HCT116 (cell line): ENCODE measurements at regions not wholly inside any gene's neighbourhood (a gene's known extent, or its start where the extent isn't known, plus 50 kb on each side); places are given as distances from the start of the nearest gene placed in this dataset.

ENCODE experiments used
- ATAC-seq: fragments of 200-7000 bp; cut with Tn5 transposase; 2 replicates; pipeline ENCODE4 v1.9.1; 2020; ENCODE audit warnings: mild to moderate bottlenecking, moderate library complexity
- BruUV-seq: library from RNA; stranded (reverse); fragments of 400-500 nt; replicated peaks from 2 replicates; lab custom pipeline; 2021; lab: Mats Ljungman, UMichigan
- CTCF ChIA-PET: fragments of 300-600 bp; sonication (Branson Sonifier 250); formaldehyde crosslinking; loops from one replicate; lab custom pipeline; 2021; ENCODE audit warnings: antibody characterized with exemption; lab: Charles Lee
- POLR2A ChIA-PET: fragments of 300-600, 350-600 bp; sonication (Branson Sonifier 250); formaldehyde crosslinking; loops from one replicate; lab custom pipeline; 2021; ENCODE audit warnings: antibody characterized with exemption; lab: Charles Lee
- RAD21 ChIA-PET, 2 experiments: fragments of 300-600 bp; sonication (Branson Sonifier 250); formaldehyde crosslinking; loops; one replicate each; lab custom pipeline; 2023; ENCODE audit warnings: low total read pairs in 2 of 2; ENCODE audit not compliant: uncharacterized antibody in 2 of 2, unreplicated experiment in 2 of 2, low non-redundant PET in 1 of 2; lab: Charles Lee
- DNase-seq: peaks from one replicate; pipeline ENCODE4 v3.0.0-alpha.2; 2010; ENCODE audit warnings: low read depth, low spot score
- H2AFZ ChIP-seq: fragments of 200-600 bp; shearing (Covaris generic), sonication (generic); 2 replicates; pipeline ENCODE4 v1.6.1; 2017; ENCODE audit warnings: low read depth, mixed run types, mixed read lengths, antibody characterized with exemption, low read length; ENCODE audit not compliant: poor library complexity, severe bottlenecking
- H3K27ac ChIP-seq: 2 replicates; pipeline ENCODE4 v1.5.1; 2012; ENCODE audit warnings: low read depth, low read length
- H3K27me3 ChIP-seq: fragments of 200-600 bp; sonication (generic); 2 replicates; pipeline ENCODE4 v1.6.1; 2016; ENCODE audit warnings: mixed run types, low read length, mixed read lengths; ENCODE audit not compliant: insufficient read depth
- H3K36me3 ChIP-seq, 2 experiments: fragments of 200-500 bp in 1 of 2; fragments of 200-600 bp in 1 of 2; sonication (Bioruptor generic) in 1 of 2; sonication (generic) in 1 of 2; 2 replicates each; pipeline versions ENCODE4 v1.5.1 to v1.6.1; 2014 to 2016; ENCODE audit warnings: low read length in 2 of 2, inconsistent platforms in 1 of 2, mixed read lengths in 1 of 2, mixed run types in 1 of 2; ENCODE audit not compliant: insufficient read depth in 2 of 2, control insufficient read depth in 1 of 2
- H3K4me1 ChIP-seq, 2 experiments: fragments of 200-600 bp in 1 of 2; sonication (generic) in 1 of 2; 2 replicates each; pipeline versions ENCODE4 v1.5.1 to v1.6.1; 2012 to 2017; ENCODE audit warnings: low read length in 2 of 2, inconsistent platforms in 1 of 2, mild to moderate bottlenecking in 1 of 2, mixed read lengths in 1 of 2, mixed run types in 1 of 2, moderate library complexity in 1 of 2; ENCODE audit not compliant: insufficient read depth in 2 of 2, control insufficient read depth in 1 of 2
- H3K4me2 ChIP-seq: fragments of 200-600 bp; sonication (generic); 2 replicates; pipeline ENCODE4 v1.6.1; 2017; ENCODE audit warnings: mixed run types, low read length, mixed read lengths
- H3K4me3 ChIP-seq, 2 experiments: fragments of 200-600 bp in 1 of 2; sonication (generic) in 1 of 2; replicated peaks in 1 of 2; 2 replicates each; pipeline ENCODE4 v1.5.1; 2011 to 2016; ENCODE audit warnings: low read length in 2 of 2, control low read depth in 1 of 2, low read depth in 1 of 2, mild to moderate bottlenecking in 1 of 2, mixed read lengths in 1 of 2, mixed run types in 1 of 2
- H3K79me2 ChIP-seq: fragments of 200-600 bp; sonication (generic); 2 replicates; pipeline ENCODE4 v1.6.1; 2017; ENCODE audit warnings: mild to moderate bottlenecking, mixed run types, low read length, moderate library complexity, mixed read lengths; ENCODE audit not compliant: insufficient read depth
- H3K9ac ChIP-seq: fragments of 200-600 bp; sonication (generic); 2 replicates; pipeline ENCODE4 v1.6.1; 2016; ENCODE audit warnings: low read length, mixed read lengths
- H3K9me2 ChIP-seq: fragments of 200-600 bp; sonication (generic), shearing (Covaris generic); 2 replicates; pipeline ENCODE4 v1.6.1; 2017; ENCODE audit warnings: mixed run types, mild to moderate bottlenecking, moderate library complexity; ENCODE audit not compliant: insufficient read depth
- H3K9me3 ChIP-seq, 2 experiments: fragments of 200-500 bp in 1 of 2; fragments of 200-600 bp in 1 of 2; sonication (Bioruptor generic) in 1 of 2; sonication (generic) in 1 of 2; 2 replicates each; pipeline ENCODE4 v1.6.1; 2014 to 2017; ENCODE audit warnings: low read length in 2 of 2, mixed read lengths in 2 of 2, inconsistent platforms in 1 of 2, low read depth in 1 of 2, mild to moderate bottlenecking in 1 of 2, mixed run types in 1 of 2, moderate library complexity in 1 of 2; ENCODE audit not compliant: control insufficient read depth in 1 of 2, insufficient read depth in 1 of 2
- H4K20me1 ChIP-seq: fragments of 200-600 bp; sonication (generic), shearing (Covaris generic); 2 replicates; pipeline ENCODE4 v1.6.1; 2017; ENCODE audit warnings: mixed run types, mild to moderate bottlenecking, moderate library complexity; ENCODE audit not compliant: insufficient read depth
- CBX3 ChIP-seq: IDR thresholded peaks from 2 replicates; pipeline ENCODE4 v1.6.1; 2012; ENCODE audit warnings: low read depth
- CEBPB ChIP-seq: IDR thresholded peaks from 2 replicates; pipeline ENCODE4 v1.6.1; 2012; ENCODE audit warnings: low read depth
- EGR1 ChIP-seq: IDR thresholded peaks from 2 replicates; pipeline ENCODE4 v1.6.1; 2012; ENCODE audit warnings: low read depth
- ELF1 ChIP-seq: IDR thresholded peaks from 2 replicates; pipeline ENCODE4 v1.6.1; 2012; ENCODE audit warnings: low read depth, borderline replicate concordance
- EZH2 ChIP-seq: fragments of 200-600 bp; sonication (generic); IDR thresholded peaks from 2 replicates; pipeline ENCODE4 v1.6.1; 2017; ENCODE audit warnings: antibody characterized with exemption, mixed run types
- EZH2phosphoT487 ChIP-seq: fragments of 200-600 bp; IDR thresholded peaks from 2 replicates; pipeline ENCODE4 v1.6.1; 2018; ENCODE audit warnings: antibody characterized with exemption, borderline replicate concordance
- FOSL1 ChIP-seq: IDR thresholded peaks from 2 replicates; pipeline ENCODE4 v1.6.1; 2012; ENCODE audit warnings: low read depth
- JUND ChIP-seq: IDR thresholded peaks from 2 replicates; pipeline ENCODE4 v1.6.1; 2012
- RAD21 ChIP-seq: IDR thresholded peaks from 2 replicates; pipeline ENCODE4 v1.6.1; 2012; ENCODE audit warnings: low read depth, mild to moderate bottlenecking
- SIN3A ChIP-seq: IDR thresholded peaks from 2 replicates; pipeline ENCODE4 v1.6.1; 2012; ENCODE audit warnings: low read depth
- SP1 ChIP-seq: IDR thresholded peaks from 2 replicates; pipeline ENCODE4 v1.6.1; 2012; ENCODE audit warnings: low read depth
- SRF ChIP-seq: IDR thresholded peaks from 2 replicates; pipeline ENCODE4 v1.6.1; 2012; ENCODE audit warnings: low read depth
- TCF7L2 ChIP-seq: IDR thresholded peaks from 2 replicates; pipeline ENCODE4 v1.7.0; 2011; ENCODE audit warnings: borderline replicate concordance, inconsistent platforms; ENCODE audit not compliant: insufficient read depth, insufficient read length; ENCODE audit errors: extremely low read depth
- ZFX ChIP-seq: fragments of 450-650 bp; IDR thresholded peaks from 2 replicates; pipeline ENCODE4 v1.6.1; 2017
- ZNF274 ChIP-seq: fragments of 200-500 bp; sonication (Bioruptor generic); IDR thresholded peaks from 2 replicates; pipeline ENCODE4 v1.6.1; 2014; ENCODE audit warnings: mild to moderate bottlenecking, low read depth, low read length, inconsistent platforms
- intact Hi-C: fragments of 100-400 bp; cut with micrococcal nuclease; formaldehyde crosslinking; loops from 2 replicates; pipeline ENCODE4 v1.10.0; 2022
- TF ChIP-seq, protein P1 (sequence below): IDR thresholded peaks from 2 replicates; pipeline ENCODE4 v1.6.1; 2012
- TF ChIP-seq, protein P2 (sequence below): IDR thresholded peaks from 2 replicates; pipeline ENCODE4 v1.6.1; 2011; ENCODE audit warnings: mild to moderate bottlenecking, low read length, moderate library complexity; ENCODE audit not compliant: insufficient replicate concordance; ENCODE audit errors: extremely low read depth
- TF ChIP-seq, protein P3 (sequence below): IDR thresholded peaks from 2 replicates; pipeline ENCODE4 v1.6.1; 2012; ENCODE audit warnings: low read depth
- TF ChIP-seq, protein P4 (sequence below), 3 experiments: fragments of 200-600 bp in 1 of 3; sonication (generic) in 1 of 3; IDR thresholded peaks in 2 of 3; conservative IDR thresholded peaks in 1 of 3; 2 replicates each; pipeline ENCODE4 v1.5.1; 2012 to 2017; ENCODE audit warnings: low read depth in 2 of 3, low read length in 2 of 3, antibody characterized with exemption in 1 of 3, borderline replicate concordance in 1 of 3, control low read depth in 1 of 3, mild to moderate bottlenecking in 1 of 3, mixed read lengths in 1 of 3, mixed run types in 1 of 3, moderate library complexity in 1 of 3; ENCODE audit not compliant: insufficient read depth in 1 of 3

DNA sequence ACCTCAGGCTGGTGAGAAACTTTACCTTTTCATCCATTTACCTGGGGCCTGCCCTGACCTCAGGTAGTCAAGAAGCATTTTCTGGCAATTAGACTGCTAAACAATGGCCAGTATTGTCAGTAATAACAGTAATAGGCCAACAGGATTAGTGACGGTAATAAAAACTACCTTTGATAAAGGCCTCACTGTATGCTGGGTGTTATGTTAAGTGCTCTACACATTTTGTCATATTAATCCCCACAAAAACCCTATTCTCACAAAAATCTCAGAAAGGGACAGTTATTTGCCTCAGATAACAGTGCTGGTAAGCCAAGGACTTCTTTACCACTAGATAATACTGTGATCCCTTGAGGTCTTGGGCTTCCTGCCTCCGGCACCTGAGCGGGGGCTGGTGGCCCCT, 191.4 kb downstream of the FOXD2 start:
- Histone ChIP-seq H4K20me1 (no peaks in the 10 kb centered on the region), H3K4me2 (no peak overlapping the region), H3K9me3 (no peaks in the 10 kb centered on the region), H3K36me3 (no peaks in the 10 kb centered on the region), H3K79me2 (no peaks in the 10 kb centered on the region), H3K9ac (no peak overlapping the region), H3K27ac (no peak overlapping the region), H3K4me3 (no peak overlapping the region), H3K9me2 (no peaks in the 10 kb centered on the region), H3K4me1 (no peaks in the 10 kb centered on the region), H2AFZ (no peak overlapping the region), H3K27me3 (peaks cover 4% of the 10 kb centered on the region; the same call in 1 of the 2 replicates)
- TF ChIP-seq ZFX (no peak), EZH2 (no peak), JUND (no peak), CEBPB (no peak), CBX3 (no peak), SIN3A (no peak), RAD21 (no peak), EGR1 (no peak), TCF7L2 (no peak), SP1 (no peak), ELF1 (no peak), FOSL1 (no peak), EZH2phosphoT487 (no peak), SRF (no peak), ZNF274 (no peak)
- TF ChIP-seq, protein P1, sequence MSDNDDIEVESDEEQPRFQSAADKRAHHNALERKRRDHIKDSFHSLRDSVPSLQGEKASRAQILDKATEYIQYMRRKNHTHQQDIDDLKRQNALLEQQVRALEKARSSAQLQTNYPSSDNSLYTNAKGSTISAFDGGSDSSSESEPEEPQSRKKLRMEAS = no peak
- TF ChIP-seq, protein P2, sequence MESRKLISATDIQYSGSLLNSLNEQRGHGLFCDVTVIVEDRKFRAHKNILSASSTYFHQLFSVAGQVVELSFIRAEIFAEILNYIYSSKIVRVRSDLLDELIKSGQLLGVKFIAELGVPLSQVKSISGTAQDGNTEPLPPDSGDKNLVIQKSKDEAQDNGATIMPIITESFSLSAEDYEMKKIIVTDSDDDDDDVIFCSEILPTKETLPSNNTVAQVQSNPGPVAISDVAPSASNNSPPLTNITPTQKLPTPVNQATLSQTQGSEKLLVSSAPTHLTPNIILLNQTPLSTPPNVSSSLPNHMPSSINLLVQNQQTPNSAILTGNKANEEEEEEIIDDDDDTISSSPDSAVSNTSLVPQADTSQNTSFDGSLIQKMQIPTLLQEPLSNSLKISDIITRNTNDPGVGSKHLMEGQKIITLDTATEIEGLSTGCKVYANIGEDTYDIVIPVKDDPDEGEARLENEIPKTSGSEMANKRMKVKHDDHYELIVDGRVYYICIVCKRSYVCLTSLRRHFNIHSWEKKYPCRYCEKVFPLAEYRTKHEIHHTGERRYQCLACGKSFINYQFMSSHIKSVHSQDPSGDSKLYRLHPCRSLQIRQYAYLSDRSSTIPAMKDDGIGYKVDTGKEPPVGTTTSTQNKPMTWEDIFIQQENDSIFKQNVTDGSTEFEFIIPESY = no peak
- TF ChIP-seq, protein P3, sequence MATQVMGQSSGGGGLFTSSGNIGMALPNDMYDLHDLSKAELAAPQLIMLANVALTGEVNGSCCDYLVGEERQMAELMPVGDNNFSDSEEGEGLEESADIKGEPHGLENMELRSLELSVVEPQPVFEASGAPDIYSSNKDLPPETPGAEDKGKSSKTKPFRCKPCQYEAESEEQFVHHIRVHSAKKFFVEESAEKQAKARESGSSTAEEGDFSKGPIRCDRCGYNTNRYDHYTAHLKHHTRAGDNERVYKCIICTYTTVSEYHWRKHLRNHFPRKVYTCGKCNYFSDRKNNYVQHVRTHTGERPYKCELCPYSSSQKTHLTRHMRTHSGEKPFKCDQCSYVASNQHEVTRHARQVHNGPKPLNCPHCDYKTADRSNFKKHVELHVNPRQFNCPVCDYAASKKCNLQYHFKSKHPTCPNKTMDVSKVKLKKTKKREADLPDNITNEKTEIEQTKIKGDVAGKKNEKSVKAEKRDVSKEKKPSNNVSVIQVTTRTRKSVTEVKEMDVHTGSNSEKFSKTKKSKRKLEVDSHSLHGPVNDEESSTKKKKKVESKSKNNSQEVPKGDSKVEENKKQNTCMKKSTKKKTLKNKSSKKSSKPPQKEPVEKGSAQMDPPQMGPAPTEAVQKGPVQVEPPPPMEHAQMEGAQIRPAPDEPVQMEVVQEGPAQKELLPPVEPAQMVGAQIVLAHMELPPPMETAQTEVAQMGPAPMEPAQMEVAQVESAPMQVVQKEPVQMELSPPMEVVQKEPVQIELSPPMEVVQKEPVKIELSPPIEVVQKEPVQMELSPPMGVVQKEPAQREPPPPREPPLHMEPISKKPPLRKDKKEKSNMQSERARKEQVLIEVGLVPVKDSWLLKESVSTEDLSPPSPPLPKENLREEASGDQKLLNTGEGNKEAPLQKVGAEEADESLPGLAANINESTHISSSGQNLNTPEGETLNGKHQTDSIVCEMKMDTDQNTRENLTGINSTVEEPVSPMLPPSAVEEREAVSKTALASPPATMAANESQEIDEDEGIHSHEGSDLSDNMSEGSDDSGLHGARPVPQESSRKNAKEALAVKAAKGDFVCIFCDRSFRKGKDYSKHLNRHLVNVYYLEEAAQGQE = no peak
- TF ChIP-seq, protein P4, sequence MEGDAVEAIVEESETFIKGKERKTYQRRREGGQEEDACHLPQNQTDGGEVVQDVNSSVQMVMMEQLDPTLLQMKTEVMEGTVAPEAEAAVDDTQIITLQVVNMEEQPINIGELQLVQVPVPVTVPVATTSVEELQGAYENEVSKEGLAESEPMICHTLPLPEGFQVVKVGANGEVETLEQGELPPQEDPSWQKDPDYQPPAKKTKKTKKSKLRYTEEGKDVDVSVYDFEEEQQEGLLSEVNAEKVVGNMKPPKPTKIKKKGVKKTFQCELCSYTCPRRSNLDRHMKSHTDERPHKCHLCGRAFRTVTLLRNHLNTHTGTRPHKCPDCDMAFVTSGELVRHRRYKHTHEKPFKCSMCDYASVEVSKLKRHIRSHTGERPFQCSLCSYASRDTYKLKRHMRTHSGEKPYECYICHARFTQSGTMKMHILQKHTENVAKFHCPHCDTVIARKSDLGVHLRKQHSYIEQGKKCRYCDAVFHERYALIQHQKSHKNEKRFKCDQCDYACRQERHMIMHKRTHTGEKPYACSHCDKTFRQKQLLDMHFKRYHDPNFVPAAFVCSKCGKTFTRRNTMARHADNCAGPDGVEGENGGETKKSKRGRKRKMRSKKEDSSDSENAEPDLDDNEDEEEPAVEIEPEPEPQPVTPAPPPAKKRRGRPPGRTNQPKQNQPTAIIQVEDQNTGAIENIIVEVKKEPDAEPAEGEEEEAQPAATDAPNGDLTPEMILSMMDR (IDR thresholded peaks at IDR 0.05 in 2 of 3, conservative IDR thresholded peaks at IDR 0.05 in 1 of 3; ENCODE audit: borderline replicate concordance in 1 of 3, insufficient read depth in 1 of 3, low read depth in 2 of 3, low read length in 2 of 3) = no peak
- ChIA-PET RAD21 (no interaction called here), POLR2A (no interaction called here), CTCF (no interaction called here)
- no peak for ATAC-seq
- BruUV-seq = no TSS peak
- intact Hi-C loops = no loop called here
- no peak for DNase-seq
